Lower leg skin (tissue), 3 donors: ENCODE measurements at regions not wholly inside any gene's neighbourhood (a gene's known extent, or its start where the extent isn't known, plus 50 kb on each side); places are given as distances from the start of the nearest gene placed in this dataset.

ENCODE experiments used
- POLR2A ChIP-seq, 2 donors: fragments of 450-650 bp; IDR thresholded peaks; one replicate each; pipeline ENCODE4 v1.6.1; 2016 to 2017; ENCODE audit warnings: antibody characterized with exemption in 2 of 2, mild to moderate bottlenecking in 1 of 2, moderate library complexity in 1 of 2
- TF ChIP-seq, protein P1 (sequence below), 3 donors: fragments of 450-650 bp; IDR thresholded peaks; one replicate each; pipeline ENCODE4 v1.5.1; 2016; ENCODE audit warnings: antibody characterized with exemption in 3 of 3, mild to moderate bottlenecking in 3 of 3, moderate library complexity in 2 of 3

DNA sequence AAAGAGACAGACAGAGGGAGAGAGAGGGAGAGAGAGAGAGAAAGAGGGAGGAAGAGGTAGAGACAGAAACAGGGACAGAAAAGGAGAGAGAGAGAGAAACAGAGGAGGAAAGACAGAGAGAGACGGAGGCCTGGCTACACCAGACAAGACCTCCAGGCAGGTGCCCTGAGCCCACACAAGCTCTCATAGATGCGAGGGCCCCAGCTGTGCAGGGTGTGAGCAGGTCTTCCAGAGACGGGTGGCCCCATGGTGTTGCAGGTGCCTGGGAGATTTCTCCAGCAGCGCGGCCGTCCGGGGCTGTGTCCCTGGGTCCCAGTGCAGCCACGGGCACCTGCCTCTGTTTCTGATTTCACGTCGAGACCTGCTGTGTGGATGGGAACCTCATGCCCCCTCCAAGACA is 253.0 kb downstream of the SHOX start:
- TF ChIP-seq, protein P1, sequence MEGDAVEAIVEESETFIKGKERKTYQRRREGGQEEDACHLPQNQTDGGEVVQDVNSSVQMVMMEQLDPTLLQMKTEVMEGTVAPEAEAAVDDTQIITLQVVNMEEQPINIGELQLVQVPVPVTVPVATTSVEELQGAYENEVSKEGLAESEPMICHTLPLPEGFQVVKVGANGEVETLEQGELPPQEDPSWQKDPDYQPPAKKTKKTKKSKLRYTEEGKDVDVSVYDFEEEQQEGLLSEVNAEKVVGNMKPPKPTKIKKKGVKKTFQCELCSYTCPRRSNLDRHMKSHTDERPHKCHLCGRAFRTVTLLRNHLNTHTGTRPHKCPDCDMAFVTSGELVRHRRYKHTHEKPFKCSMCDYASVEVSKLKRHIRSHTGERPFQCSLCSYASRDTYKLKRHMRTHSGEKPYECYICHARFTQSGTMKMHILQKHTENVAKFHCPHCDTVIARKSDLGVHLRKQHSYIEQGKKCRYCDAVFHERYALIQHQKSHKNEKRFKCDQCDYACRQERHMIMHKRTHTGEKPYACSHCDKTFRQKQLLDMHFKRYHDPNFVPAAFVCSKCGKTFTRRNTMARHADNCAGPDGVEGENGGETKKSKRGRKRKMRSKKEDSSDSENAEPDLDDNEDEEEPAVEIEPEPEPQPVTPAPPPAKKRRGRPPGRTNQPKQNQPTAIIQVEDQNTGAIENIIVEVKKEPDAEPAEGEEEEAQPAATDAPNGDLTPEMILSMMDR (IDR thresholded peaks at IDR 0.05) = no peak
- no peak for TF ChIP-seq POLR2A (IDR thresholded peaks at IDR 0.05)
